HEK293 (cell line): ENCODE measurements at regions not wholly inside any gene's neighbourhood (a gene's known extent, or its start where the extent isn't known, plus 50 kb on each side); places are given as distances from the start of the nearest gene placed in this dataset.

Experiments
- CTCF ChIA-PET: fragments of 350-600 bp; formaldehyde crosslinking; extraction: SDS; loops from one replicate; lab custom pipeline; 2021; ENCODE audit warnings: antibody characterized with exemption; lab: Yijun Ruan, JAX
- POLR2A ChIA-PET: fragments of 300-600 bp; formaldehyde crosslinking; extraction: SDS; loops from one replicate; lab custom pipeline; 2020; ENCODE audit warnings: antibody characterized with exemption, inconsistent platforms; lab: Yijun Ruan, JAX
- H3K27ac ChIP-seq: fragments of 200-500 bp; sonication (Bioruptor generic); 2 replicates; pipeline ENCODE4 v1.5.1; 2014; ENCODE audit warnings: low read depth, low read length, control low read depth, inconsistent platforms; ENCODE audit errors: extremely low read depth
- H3K36me3 ChIP-seq, 2 experiments: fragments of 200-500 bp in 1 of 2; sonication (Bioruptor generic) in 1 of 2; 1 replicate in 1 of 2; 2 replicates in 1 of 2; pipeline ENCODE4 v1.5.1; 2014 to 2017; ENCODE audit warnings: inconsistent platforms in 2 of 2, low read length in 2 of 2; ENCODE audit not compliant: control insufficient read depth in 2 of 2, insufficient read depth in 1 of 2
- H3K4me1 ChIP-seq: fragments of 200-500 bp; sonication (Bioruptor generic); 2 replicates; pipeline ENCODE4 v1.5.1; 2014; ENCODE audit warnings: mild to moderate bottlenecking, low read length, inconsistent platforms; ENCODE audit not compliant: control insufficient read depth, insufficient read depth
- H3K4me3 ChIP-seq: 2 replicates; pipeline ENCODE4 v1.5.1; 2011; ENCODE audit warnings: low read depth, mild to moderate bottlenecking, control low read depth, low read length, moderate library complexity
- H3K9me3 ChIP-seq: fragments of 200-500 bp; sonication (Bioruptor generic); 2 replicates; pipeline ENCODE4 v1.5.1; 2014; ENCODE audit warnings: low read depth, low read length, inconsistent platforms; ENCODE audit not compliant: control insufficient read depth, insufficient read depth
- ATF2 ChIP-seq: fragments of 450-650 bp; formaldehyde crosslinking; IDR thresholded peaks from 2 replicates; pipeline ENCODE4 v1.5.1; 2016; ENCODE audit warnings: missing biosample characterization, missing genetic modification characterization, low read depth
- FEZF1 ChIP-seq: fragments of 450-650 bp; formaldehyde crosslinking; IDR thresholded peaks from 2 replicates; pipeline ENCODE4 v1.5.1; 2016; ENCODE audit warnings: missing biosample characterization, missing genetic modification characterization
- GLI2 ChIP-seq: fragments of 450-650 bp; formaldehyde crosslinking; IDR thresholded peaks from 2 replicates; pipeline ENCODE4; 2017; ENCODE audit warnings: missing biosample characterization, missing genetic modification characterization, low read depth, borderline replicate concordance
- KLF16 ChIP-seq: fragments of 450-650 bp; formaldehyde crosslinking; IDR thresholded peaks from 2 replicates; pipeline ENCODE4 v1.5.1; 2017; ENCODE audit warnings: missing biosample characterization, missing genetic modification characterization
- RBAK ChIP-seq: fragments of 450-650 bp; formaldehyde crosslinking; IDR thresholded peaks from 2 replicates; pipeline ENCODE4 v1.5.1; 2016; ENCODE audit warnings: missing biosample characterization, missing genetic modification characterization
- TCF7L2 ChIP-seq: IDR thresholded peaks from 2 replicates; pipeline ENCODE4 v1.6.1; 2011; ENCODE audit warnings: low read depth, mild to moderate bottlenecking, inconsistent platforms, low read length, moderate library complexity, borderline replicate concordance
- ZNF133 ChIP-seq: fragments of 450-650 bp; formaldehyde crosslinking; IDR thresholded peaks from 2 replicates; pipeline ENCODE4 v1.5.1; 2016; ENCODE audit warnings: missing biosample characterization, missing genetic modification characterization
- ZNF302 ChIP-seq: fragments of 450-650 bp; formaldehyde crosslinking; IDR thresholded peaks from 2 replicates; pipeline ENCODE4 v1.5.1; 2016; ENCODE audit warnings: missing biosample characterization, missing genetic modification characterization, low read depth
- ZNF354C ChIP-seq: fragments of 450-650 bp; formaldehyde crosslinking; IDR thresholded peaks from 2 replicates; pipeline ENCODE4 v1.5.1; 2016; ENCODE audit warnings: missing biosample characterization, missing genetic modification characterization, low read depth, borderline replicate concordance
- ZNF366 ChIP-seq: fragments of 450-650 bp; formaldehyde crosslinking; conservative IDR thresholded peaks from 2 replicates; pipeline ENCODE4 v1.5.1; 2016; ENCODE audit warnings: missing biosample characterization, missing genetic modification characterization
- ZNF394 ChIP-seq: fragments of 450-650 bp; formaldehyde crosslinking; IDR thresholded peaks from 2 replicates; pipeline ENCODE4 v1.5.1; 2016; ENCODE audit warnings: missing biosample characterization, missing genetic modification characterization, mild to moderate bottlenecking, moderate library complexity, borderline replicate concordance
- ZNF423 ChIP-seq: fragments of 450-650 bp; formaldehyde crosslinking; IDR thresholded peaks from 2 replicates; pipeline ENCODE4 v1.5.1; 2016; ENCODE audit warnings: missing biosample characterization, missing genetic modification characterization
- ZNF473 ChIP-seq: fragments of 450-650 bp; formaldehyde crosslinking; IDR thresholded peaks from 2 replicates; pipeline ENCODE4 v1.5.1; 2017; ENCODE audit warnings: missing biosample characterization, missing genetic modification characterization
- ZNF560 ChIP-seq: fragments of 450-650 bp; formaldehyde crosslinking; IDR thresholded peaks from 2 replicates; pipeline ENCODE4 v1.5.1; 2017; ENCODE audit warnings: missing biosample characterization, missing genetic modification characterization, borderline replicate concordance
- ZNF596 ChIP-seq: fragments of 450-650 bp; IDR thresholded peaks from 2 replicates; pipeline ENCODE4 v1.5.0; 2018; ENCODE audit warnings: missing biosample characterization, mild to moderate bottlenecking, missing genetic modification characterization, moderate library complexity
- ZNF626 ChIP-seq: fragments of 450-650 bp; sonication (Bioruptor Pico); formaldehyde crosslinking; IDR thresholded peaks from 2 replicates; pipeline ENCODE4 v1.5.1; 2018; ENCODE audit warnings: missing biosample characterization, missing genetic modification characterization, inconsistent platforms
- ZNF677 ChIP-seq: fragments of 450-650 bp; IDR thresholded peaks from 2 replicates; pipeline ENCODE4 v1.5.0; 2018; ENCODE audit warnings: missing biosample characterization, mild to moderate bottlenecking, missing genetic modification characterization, moderate library complexity
- ZNF776 ChIP-seq: fragments of 450-650 bp; formaldehyde crosslinking; IDR thresholded peaks from 2 replicates; pipeline ENCODE4 v1.5.0; 2017; ENCODE audit warnings: missing biosample characterization, missing genetic modification characterization, borderline replicate concordance
- ZNF830 ChIP-seq: fragments of 450-650 bp; IDR thresholded peaks from 2 replicates; pipeline ENCODE4 v1.5.0; 2018; ENCODE audit warnings: missing biosample characterization, missing genetic modification characterization, low read depth, mild to moderate bottlenecking, moderate library complexity
- ZNF843 ChIP-seq: fragments of 450-650 bp; formaldehyde crosslinking; IDR thresholded peaks from 2 replicates; pipeline ENCODE4 v1.5.1; 2016; ENCODE audit warnings: missing biosample characterization, missing genetic modification characterization
- TF ChIP-seq, protein P1 (sequence below): fragments of 450-650 bp; formaldehyde crosslinking; IDR thresholded peaks from 2 replicates; pipeline ENCODE4 v1.5.1; 2017; ENCODE audit warnings: missing biosample characterization, missing genetic modification characterization
- TF ChIP-seq, protein P2 (sequence below): fragments of 450-650 bp; formaldehyde crosslinking; IDR thresholded peaks from 2 replicates; pipeline ENCODE4 v1.5.1; 2016; ENCODE audit warnings: missing biosample characterization, missing genetic modification characterization
- TF ChIP-seq, protein P3 (sequence below): fragments of 450-650 bp; formaldehyde crosslinking; IDR thresholded peaks from 2 replicates; pipeline ENCODE4 v1.5.1; 2017; ENCODE audit warnings: missing biosample characterization, missing genetic modification characterization
- TF ChIP-seq, protein P4 (sequence below): fragments of 450-650 bp; formaldehyde crosslinking; IDR thresholded peaks from 2 replicates; pipeline ENCODE4 v1.5.1; 2016; ENCODE audit warnings: missing biosample characterization, missing genetic modification characterization

GRCh38 chr12:19992311-19992710 is 376.0 kb upstream of the PDE3A start:
- Histone ChIP-seq H3K4me1 (no peaks in the 10 kb centered on the region), H3K4me3 (no peak overlapping the region), H3K9me3 (no peaks in the 10 kb centered on the region), H3K36me3 (no peaks in the 10 kb centered on the region), H3K27ac (no peak overlapping the region)
- CTCF ChIA-PET: no interaction called here
- TF ChIP-seq, protein P1, sequence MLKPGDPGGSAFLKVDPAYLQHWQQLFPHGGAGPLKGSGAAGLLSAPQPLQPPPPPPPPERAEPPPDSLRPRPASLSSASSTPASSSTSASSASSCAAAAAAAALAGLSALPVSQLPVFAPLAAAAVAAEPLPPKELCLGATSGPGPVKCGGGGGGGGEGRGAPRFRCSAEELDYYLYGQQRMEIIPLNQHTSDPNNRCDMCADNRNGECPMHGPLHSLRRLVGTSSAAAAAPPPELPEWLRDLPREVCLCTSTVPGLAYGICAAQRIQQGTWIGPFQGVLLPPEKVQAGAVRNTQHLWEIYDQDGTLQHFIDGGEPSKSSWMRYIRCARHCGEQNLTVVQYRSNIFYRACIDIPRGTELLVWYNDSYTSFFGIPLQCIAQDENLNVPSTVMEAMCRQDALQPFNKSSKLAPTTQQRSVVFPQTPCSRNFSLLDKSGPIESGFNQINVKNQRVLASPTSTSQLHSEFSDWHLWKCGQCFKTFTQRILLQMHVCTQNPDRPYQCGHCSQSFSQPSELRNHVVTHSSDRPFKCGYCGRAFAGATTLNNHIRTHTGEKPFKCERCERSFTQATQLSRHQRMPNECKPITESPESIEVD (tag by site-specific recombination): no peak
- no peak for TF ChIP-seq ATF2 (tag by site-specific recombination)
- no peak for TF ChIP-seq ZNF354C (tag by site-specific recombination)
- no peak for TF ChIP-seq ZNF560
- no peak for TF ChIP-seq ZNF843 (tag by site-specific recombination)
- no peak for TF ChIP-seq ZNF776 (tag by site-specific recombination)
- TF ChIP-seq, protein P2, sequence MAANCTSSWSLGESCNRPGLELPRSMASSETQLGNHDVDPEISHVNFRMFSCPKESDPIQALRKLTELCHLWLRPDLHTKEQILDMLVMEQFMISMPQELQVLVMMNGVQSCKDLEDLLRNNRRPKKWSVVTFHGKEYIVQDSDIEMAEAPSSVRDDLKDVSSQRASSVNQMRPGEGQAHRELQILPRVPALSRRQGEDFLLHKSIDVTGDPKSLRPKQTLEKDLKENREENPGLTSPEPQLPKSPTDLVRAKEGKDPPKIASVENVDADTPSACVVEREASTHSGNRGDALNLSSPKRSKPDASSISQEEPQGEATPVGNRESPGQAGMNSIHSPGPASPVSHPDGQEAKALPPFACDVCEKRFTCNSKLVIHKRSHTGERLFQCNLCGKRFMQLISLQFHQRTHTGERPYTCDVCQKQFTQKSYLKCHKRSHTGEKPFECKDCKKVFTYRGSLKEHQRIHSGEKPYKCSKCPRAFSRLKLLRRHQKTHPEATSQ (tag by site-specific recombination): no peak
- TF ChIP-seq, protein P3, sequence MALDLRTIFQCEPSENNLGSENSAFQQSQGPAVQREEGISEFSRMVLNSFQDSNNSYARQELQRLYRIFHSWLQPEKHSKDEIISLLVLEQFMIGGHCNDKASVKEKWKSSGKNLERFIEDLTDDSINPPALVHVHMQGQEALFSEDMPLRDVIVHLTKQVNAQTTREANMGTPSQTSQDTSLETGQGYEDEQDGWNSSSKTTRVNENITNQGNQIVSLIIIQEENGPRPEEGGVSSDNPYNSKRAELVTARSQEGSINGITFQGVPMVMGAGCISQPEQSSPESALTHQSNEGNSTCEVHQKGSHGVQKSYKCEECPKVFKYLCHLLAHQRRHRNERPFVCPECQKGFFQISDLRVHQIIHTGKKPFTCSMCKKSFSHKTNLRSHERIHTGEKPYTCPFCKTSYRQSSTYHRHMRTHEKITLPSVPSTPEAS: no peak
- TF ChIP-seq, protein P4, sequence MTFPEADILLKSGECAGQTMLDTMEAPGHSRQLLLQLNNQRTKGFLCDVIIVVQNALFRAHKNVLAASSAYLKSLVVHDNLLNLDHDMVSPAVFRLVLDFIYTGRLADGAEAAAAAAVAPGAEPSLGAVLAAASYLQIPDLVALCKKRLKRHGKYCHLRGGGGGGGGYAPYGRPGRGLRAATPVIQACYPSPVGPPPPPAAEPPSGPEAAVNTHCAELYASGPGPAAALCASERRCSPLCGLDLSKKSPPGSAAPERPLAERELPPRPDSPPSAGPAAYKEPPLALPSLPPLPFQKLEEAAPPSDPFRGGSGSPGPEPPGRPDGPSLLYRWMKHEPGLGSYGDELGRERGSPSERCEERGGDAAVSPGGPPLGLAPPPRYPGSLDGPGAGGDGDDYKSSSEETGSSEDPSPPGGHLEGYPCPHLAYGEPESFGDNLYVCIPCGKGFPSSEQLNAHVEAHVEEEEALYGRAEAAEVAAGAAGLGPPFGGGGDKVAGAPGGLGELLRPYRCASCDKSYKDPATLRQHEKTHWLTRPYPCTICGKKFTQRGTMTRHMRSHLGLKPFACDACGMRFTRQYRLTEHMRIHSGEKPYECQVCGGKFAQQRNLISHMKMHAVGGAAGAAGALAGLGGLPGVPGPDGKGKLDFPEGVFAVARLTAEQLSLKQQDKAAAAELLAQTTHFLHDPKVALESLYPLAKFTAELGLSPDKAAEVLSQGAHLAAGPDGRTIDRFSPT: no peak
- no peak for TF ChIP-seq ZNF366 (tag by site-specific recombination)
- no peak for TF ChIP-seq ZNF677 (tag by site-specific recombination)
- TF ChIP-seq ZNF596 (tag by site-specific recombination): no peak
- no peak for TF ChIP-seq TCF7L2
- TF ChIP-seq ZNF423 (tag by site-specific recombination): no peak
- TF ChIP-seq FEZF1 (tag by site-specific recombination): no peak
- no peak for TF ChIP-seq ZNF394
- TF ChIP-seq GLI2 (tag by site-specific recombination): no peak
- POLR2A ChIA-PET: no interaction called here

- Histone ChIP-seq H3K27ac (no peak overlapping the region), H3K36me3 (no peaks in the 10 kb centered on the region), H3K4me1 (no peaks in the 10 kb centered on the region), H3K4me3 (no peak overlapping the region), H3K9me3 (no peaks in the 10 kb centered on the region)
- POLR2A ChIA-PET: no interaction called here
- CTCF ChIA-PET: no interaction called here
- TF ChIP-seq KLF16 (tag by site-specific recombination): no peak
- no peak for TF ChIP-seq ZNF626 (tag by site-specific recombination)
- no peak for TF ChIP-seq RBAK (tag by site-specific recombination)
- no peak for TF ChIP-seq ZNF596 (tag by site-specific recombination)
- TF ChIP-seq ZNF473 (tag by site-specific recombination): no peak
- no peak for TF ChIP-seq ZNF830 (tag by site-specific recombination)
- no peak for TF ChIP-seq ZNF133 (tag by site-specific recombination)
- TF ChIP-seq ZNF302 (tag by site-specific recombination): no peak
These were observed 373.4 kb upstream of the PDE3A start for GRCh38 chr12:19994968-19995367.
